22Rv1 (cell line): ENCODE measurements at regions not wholly inside any gene's neighbourhood (a gene's known extent, or its start where the extent isn't known, plus 50 kb on each side); places are given as distances from the start of the nearest gene placed in this dataset.
"Not testable (repeated sequence)": the region's sequence is repeated elsewhere in the genome, so short reads cannot be mapped to it uniquely, and the experiment has no call there.

Experiments
- H3K27ac ChIP-seq: fragments of 450-650 bp; 2 replicates; pipeline ENCODE4 v1.5.1; 2017
- ZFX ChIP-seq: fragments of 450-650 bp; IDR thresholded peaks from 2 replicates; pipeline ENCODE4 v1.6.1; 2017; ENCODE audit warnings: antibody characterized with exemption, borderline replicate concordance
- TF ChIP-seq, protein P1 (sequence below): fragments of 450-650 bp; IDR thresholded peaks from 2 replicates; pipeline ENCODE4 v1.5.1; 2017; ENCODE audit warnings: mild to moderate bottlenecking

DNA sequence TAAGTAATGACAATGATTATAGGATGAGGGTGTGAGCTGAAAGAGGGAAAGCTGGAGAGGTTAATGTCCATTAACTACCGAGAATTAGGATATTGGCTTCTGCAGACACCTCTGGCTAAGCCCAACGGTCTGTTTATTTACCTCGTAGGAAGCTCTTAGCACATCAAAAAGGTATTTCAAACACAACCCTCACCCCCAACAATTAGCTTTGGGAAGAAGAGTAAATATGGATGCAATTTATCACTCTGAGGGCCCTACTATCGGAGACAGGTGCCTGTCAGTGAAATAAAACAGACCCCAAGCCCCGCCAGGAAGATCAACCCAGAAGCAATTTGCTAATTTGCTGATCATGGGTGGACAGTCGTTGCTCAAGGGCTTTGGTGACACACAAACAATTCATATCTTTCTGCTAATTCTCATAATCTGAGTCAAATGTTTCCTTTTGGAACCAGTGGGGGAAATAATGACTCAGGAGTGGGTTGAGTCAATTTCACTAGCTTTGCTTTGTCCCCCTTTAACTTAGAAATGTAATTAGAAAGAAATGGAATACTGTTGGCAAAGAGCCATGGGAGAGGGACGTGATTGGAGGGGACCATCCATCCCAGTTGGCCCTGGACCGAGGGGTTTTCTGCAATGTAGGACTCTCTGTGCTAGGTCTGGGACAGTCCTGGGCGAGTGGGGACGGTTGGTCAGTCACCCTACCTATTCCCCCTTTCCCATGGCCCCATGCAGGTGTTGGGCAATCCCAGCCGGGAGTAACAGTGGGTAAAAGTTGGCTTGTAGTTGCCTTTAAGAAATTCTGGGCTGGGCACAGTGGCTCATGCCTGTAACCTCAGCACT, 99.1 kb upstream of the MED13L start:
- TF ChIP-seq, protein P1, sequence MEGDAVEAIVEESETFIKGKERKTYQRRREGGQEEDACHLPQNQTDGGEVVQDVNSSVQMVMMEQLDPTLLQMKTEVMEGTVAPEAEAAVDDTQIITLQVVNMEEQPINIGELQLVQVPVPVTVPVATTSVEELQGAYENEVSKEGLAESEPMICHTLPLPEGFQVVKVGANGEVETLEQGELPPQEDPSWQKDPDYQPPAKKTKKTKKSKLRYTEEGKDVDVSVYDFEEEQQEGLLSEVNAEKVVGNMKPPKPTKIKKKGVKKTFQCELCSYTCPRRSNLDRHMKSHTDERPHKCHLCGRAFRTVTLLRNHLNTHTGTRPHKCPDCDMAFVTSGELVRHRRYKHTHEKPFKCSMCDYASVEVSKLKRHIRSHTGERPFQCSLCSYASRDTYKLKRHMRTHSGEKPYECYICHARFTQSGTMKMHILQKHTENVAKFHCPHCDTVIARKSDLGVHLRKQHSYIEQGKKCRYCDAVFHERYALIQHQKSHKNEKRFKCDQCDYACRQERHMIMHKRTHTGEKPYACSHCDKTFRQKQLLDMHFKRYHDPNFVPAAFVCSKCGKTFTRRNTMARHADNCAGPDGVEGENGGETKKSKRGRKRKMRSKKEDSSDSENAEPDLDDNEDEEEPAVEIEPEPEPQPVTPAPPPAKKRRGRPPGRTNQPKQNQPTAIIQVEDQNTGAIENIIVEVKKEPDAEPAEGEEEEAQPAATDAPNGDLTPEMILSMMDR, result no peak
- TF ChIP-seq ZFX, result no peak
- no peak overlapping the region for H3K27ac ChIP-seq

- not testable (repeated sequence) for H3K27ac ChIP-seq
Observed at GRCh38 chr12:116377194-116377571, 99.7 kb upstream of the MED13L start.

- H3K27ac ChIP-seq, result no peak overlapping the region
- no peak for TF ChIP-seq ZFX
- TF ChIP-seq, protein P1, result no peak
Observed at GRCh38 chr12:116378002-116378401, 100.5 kb upstream of the MED13L start.

- no peak overlapping the region for H3K27ac ChIP-seq
- TF ChIP-seq ZFX, result no peak
- TF ChIP-seq, protein P1, result no peak
Observed at GRCh38 chr12:116380108-116380507, 102.6 kb upstream of the MED13L start.

GRCh38 chr12:116380740-116381139, 103.2 kb upstream of the MED13L start:
- not testable (repeated sequence) for H3K27ac ChIP-seq

DNA sequence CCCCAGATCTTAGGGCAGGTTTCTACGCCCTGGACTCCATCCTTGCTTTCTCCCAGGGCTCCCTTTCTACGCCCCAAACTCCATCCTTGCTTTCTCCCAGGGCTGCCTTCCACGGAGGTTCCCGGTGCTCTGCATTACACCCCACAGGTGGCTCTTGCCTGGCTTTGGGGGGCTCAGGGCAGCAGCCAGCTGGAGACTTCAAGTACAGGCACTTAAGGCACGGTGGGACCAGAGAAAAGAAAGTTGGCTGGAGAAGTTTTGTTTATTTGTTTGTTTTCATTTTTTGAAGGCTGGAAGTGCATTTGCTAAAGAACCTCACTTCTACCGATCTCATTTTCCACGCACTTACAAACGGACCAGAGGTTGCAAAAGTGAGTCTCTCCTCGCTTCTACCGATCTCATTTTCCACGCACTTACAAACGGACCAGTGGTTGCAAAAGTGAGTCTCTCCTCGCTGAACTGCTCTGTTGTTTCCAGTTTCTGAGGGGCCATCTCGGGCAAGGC, 103.8 kb upstream of the MED13L start:
- TF ChIP-seq ZFX, result no peak
- TF ChIP-seq, protein P1, result no peak
- H3K27ac ChIP-seq, result no peak overlapping the region

DNA sequence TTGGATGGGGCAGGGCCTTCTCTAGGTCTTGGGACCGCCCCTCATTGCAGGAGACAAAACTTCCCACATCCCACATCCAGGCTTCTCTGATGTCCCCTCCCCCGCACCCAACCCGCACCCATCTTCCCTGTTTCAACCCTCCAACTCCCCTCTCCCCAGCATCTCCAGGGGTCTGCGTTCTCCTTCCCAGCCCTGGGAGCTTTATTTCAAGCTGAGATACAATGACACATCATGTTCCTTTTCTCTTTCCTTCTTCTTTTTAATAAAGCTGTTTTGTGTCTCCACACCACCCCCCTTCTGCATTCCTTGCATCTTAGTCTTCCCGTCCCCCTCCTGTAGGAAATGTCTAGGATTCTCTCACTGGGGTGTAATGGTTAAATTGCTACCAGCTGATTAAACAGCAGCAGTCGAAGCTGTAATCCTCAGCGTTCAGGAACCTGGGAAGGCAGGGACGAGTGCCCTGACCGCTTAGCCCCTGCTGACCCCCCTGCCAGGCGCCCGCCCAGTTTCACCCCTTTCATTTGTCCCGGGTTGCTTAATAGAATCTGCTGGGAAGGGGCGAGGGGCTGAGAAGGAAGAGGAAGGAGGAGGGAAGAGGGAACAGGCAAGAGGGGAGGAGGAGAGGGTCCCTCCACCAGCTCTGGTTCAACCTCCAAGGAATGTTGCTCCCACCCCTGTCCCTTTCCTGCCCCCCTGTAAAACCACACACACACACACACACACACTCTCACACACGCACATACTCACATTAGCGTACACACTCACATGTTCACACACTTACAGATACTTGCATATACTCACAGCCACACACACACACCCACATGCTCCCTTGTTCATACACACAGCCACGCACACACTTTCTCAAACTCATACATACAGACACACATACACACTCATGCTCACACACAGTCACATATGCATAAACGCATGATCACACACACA, 104.5 kb upstream of the MED13L start:
- TF ChIP-seq, protein P1, result no peak
- H3K27ac ChIP-seq, result no peak overlapping the region
